ENCODE measurements at regions not wholly inside any gene's neighbourhood (a gene's known extent, or its start where the extent isn't known, plus 50 kb on each side); places are given as distances from the start of the nearest gene placed in this dataset.

DNA sequence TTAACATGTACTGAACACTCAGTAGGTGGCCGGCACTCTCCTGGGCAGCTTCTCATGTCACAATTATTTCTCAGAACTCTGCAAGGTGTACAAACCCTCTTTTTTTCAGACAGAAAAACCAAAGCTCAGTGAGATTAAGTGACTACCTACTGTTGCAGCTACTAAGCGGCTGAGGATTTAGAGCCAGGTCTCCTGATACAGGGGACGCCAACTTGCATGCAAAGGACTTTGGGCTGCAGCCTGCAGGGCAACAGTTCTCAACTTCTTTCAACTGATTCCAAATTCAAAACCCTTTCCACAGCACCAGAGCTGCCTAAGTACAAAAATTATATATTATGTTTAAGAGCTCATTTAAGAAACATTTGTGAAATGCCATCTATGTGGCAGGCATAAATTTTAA is 177.6 kb downstream of the SUCLG1 start:
- peaks cover 3% of the 10 kb centered on the region for H3K27me3 ChIP-seq (replicated peaks)
- no peak for DNase-seq (ENCODE audit: low read depth in 1 of 2, low spot score in 2 of 2)
- H3K27ac ChIP-seq, result no peak overlapping the region
- H3K4me1 ChIP-seq (replicated peaks), result no peaks in the 10 kb centered on the region
- no peaks in the 10 kb centered on the region for H3K36me3 ChIP-seq
- H3K4me3 ChIP-seq, result no peak overlapping the region
- H3K9me3 ChIP-seq (replicated peaks), result no peaks in the 10 kb centered on the region

DNA sequence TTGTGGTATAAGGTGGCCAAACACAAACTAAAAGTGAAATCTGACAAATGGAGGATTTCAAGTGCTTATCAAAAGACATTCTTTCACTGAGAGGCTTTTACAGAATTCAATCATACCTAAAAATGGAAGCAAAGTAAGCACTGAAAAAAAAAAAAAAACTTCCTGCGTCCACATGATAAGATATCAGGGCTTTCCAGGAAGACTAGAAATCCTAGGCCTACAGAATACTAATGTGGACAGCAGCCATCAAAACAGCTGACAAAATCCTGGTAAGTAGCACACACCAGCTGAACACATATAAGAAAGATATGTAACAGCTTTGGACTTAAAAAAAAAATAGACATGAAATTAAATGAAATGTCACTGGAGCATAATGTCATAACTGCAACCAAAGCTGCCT is 178.2 kb downstream of the SUCLG1 start:
- no peak for DNase-seq (ENCODE audit: low read depth in 1 of 2, low spot score in 2 of 2)
- Histone ChIP-seq H3K27me3 (replicated peaks) (peaks cover 4% of the 10 kb centered on the region), H3K9me3 (replicated peaks) (no peaks in the 10 kb centered on the region), H3K27ac (no peak overlapping the region), H3K4me3 (no peak overlapping the region), H3K4me1 (replicated peaks) (no peaks in the 10 kb centered on the region), H3K36me3 (no peaks in the 10 kb centered on the region)

DNA sequence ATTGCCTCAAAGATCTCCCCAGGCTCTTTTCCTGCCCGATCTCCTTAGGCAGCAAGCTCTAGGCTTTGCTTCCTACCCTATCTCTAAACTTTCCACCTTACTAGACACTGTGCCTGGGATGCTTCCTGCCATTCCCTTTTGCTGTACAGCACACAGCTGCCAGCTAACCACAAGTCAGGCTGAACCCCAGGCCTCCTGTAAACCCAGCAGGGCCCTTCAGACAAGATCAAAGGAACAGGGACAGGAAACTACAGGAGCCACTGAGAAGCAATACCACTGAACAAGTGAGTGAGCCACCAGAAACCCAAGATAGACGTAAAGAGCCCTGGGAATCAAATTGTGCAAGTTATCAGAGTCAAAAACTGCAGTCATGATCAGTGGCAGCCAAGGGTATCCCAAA is 180.7 kb downstream of the SUCLG1 start:
- H3K4me1 ChIP-seq (replicated peaks), result no peaks in the 10 kb centered on the region
- H3K27me3 ChIP-seq (replicated peaks), result peaks cover 11% of the 10 kb centered on the region; the same call in 1 of the 2 replicates

DNA sequence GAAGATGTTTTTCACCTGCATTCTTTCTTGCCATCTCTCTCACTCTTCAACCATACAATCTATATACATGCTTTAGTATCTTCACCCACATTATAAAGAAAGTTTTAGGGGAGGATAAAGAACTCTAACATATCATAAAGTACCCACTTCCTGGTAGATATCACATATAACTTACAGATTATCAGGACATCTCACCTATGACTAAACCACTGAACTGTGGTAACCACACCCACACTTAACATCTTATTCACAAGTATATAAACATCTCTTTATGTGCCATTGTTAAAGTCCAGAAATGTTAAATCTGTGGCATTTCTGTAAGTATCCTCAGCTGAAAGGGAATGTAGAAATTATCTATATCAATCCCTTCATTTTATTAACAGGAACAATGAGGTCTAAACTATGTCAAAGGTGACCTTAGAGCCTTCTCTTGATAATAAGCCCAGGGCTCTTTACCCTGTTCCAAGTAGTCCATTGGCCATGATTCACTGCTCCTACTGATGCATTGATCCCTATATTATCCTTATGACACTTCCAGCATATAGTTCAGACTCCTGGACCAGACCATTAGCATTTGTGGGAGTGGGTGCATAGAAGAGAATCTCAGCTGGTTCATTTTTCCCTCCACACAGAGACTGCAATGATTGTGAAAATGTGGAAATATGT is 182.4 kb downstream of the SUCLG1 start:
- H3K4me1 ChIP-seq (replicated peaks), result no peaks in the 10 kb centered on the region
- DNase-seq (ENCODE audit: low read depth in 1 of 2, low spot score in 2 of 2), result no peak
- H3K27ac ChIP-seq, result no peak overlapping the region
- H3K4me3 ChIP-seq, result no peak overlapping the region
- H3K9me3 ChIP-seq (replicated peaks), result no peaks in the 10 kb centered on the region
- H3K27me3 ChIP-seq (replicated peaks), result peaks cover 11% of the 10 kb centered on the region; the same call in 1 of the 2 replicates
- H3K36me3 ChIP-seq, result no peaks in the 10 kb centered on the region

More for the DNA sequence above, 180.7 kb downstream of the SUCLG1 start:
- no peaks in the 10 kb centered on the region for H3K36me3 ChIP-seq
- DNase-seq (ENCODE audit: low read depth in 1 of 2, low spot score in 2 of 2), result no peak
- H3K9me3 ChIP-seq (replicated peaks), result no peaks in the 10 kb centered on the region
- no peak overlapping the region for H3K4me3 ChIP-seq
- H3K27ac ChIP-seq, result no peak overlapping the region

DNA sequence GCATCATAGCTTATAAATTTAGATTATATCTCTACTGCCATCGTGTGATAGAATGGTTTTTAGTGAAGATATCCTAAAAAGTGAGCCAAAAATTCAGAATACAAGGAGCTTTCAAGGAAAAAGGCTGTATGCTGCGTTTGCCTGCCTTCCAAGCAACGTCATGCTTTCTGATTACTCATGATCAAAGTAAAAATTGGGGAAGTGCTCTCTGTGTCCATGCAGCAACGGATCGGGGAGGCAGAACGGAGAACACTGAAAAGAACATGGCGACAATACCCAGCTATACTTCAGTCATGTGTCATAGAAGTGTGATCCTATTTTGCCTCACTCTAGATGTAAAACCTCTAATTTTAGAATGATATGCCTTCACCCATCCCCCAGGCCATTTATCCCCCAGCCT is 185.7 kb downstream of the SUCLG1 start:
- Histone ChIP-seq H3K9me3 (replicated peaks) (no peaks in the 10 kb centered on the region), H3K36me3 (no peaks in the 10 kb centered on the region), H3K27ac (no peak overlapping the region), H3K27me3 (replicated peaks) (peaks cover 11% of the 10 kb centered on the region; the same call in 1 of the 2 replicates), H3K4me1 (replicated peaks) (no peaks in the 10 kb centered on the region), H3K4me3 (no peak overlapping the region)
- DNase-seq (ENCODE audit: low read depth in 1 of 2, low spot score in 2 of 2), result no peak

DNA sequence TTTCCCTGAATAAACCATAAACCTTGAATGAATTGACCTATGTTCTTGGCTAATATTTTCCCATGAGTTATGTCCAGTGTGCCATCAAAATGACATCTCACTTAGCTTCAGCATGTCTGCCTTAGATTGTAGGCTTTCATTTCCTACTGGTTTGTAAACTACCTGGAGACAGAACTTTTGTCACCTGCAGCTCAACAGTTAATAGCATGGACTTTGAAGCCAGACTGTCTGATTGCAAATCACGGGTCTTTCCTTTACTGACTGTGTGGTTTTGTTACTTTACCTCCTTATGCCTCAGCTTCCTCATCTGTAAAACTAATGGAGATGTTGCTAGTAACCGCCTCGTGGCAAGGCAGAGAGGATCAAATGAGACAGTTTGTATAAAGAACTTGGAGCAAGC is 187.1 kb downstream of the SUCLG1 start:
- Histone ChIP-seq H3K9me3 (replicated peaks) (no peaks in the 10 kb centered on the region), H3K4me1 (replicated peaks) (no peaks in the 10 kb centered on the region), H3K4me3 (no peak overlapping the region), H3K36me3 (no peaks in the 10 kb centered on the region), H3K27ac (no peak overlapping the region), H3K27me3 (replicated peaks) (0 out of 2 replicates have a peak, but pooled peaks cover 11% of the 10 kb centered on the region)
- DNase-seq (ENCODE audit: low read depth in 1 of 2, low spot score in 2 of 2), result no peak

DNA sequence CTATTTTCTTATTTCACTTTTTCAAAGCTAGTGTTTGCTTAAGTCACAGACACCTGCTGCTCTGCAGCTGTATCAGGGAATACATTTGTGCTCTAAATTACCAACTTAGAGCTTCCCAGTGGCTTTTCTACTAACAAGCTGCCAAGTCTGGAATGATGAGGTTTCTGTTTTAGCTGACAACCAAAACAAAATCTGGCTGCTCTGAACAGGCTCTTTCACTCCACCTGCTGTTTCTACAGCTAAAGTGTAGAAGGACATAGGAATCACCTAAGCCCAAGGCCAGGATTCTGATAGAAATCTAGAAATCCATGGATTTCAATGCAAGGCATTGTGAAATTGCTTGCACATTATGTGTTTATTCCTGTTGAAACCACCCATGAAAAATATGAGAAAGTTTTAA is 201.2 kb downstream of the SUCLG1 start:
- Histone ChIP-seq H3K4me1 (replicated peaks) (no peaks in the 10 kb centered on the region), H3K27me3 (replicated peaks) (no peaks in the 10 kb centered on the region), H3K4me3 (no peak overlapping the region), H3K27ac (no peak overlapping the region), H3K9me3 (replicated peaks) (no peaks in the 10 kb centered on the region), H3K36me3 (no peaks in the 10 kb centered on the region)
- DNase-seq (ENCODE audit: low read depth in 1 of 2, low spot score in 2 of 2), result no peak

DNA sequence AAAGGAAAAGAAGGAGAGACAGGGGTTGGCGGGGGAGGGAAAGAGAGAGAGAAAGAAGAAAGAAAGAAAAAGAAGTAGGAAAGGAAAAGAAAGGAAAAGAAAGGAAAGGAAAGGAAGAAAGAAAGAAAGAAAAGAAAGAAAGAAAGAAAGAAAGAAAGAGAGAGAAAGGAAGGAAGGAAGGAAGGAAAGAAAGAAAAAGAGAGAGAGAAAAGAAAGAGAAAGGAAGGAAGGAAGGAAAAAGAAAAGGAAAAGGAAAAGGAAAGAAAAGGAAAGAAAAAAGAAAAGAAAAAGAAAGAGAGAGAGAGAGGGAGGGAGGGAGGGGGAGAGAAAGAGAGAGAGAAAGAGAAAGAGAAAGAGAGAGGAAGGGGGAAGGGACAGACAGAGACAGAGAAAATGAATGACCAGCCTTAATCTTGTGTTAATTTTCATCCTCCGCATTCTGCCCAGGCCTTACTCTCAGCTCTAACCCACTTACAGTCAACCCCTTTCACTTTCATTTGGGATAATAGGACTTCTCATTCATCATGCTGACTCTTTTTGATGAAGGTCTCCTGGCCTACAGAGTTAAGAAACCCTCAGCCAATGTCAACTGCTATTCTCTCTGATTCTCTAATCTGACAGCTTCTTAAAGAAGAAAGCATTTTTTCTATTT is 207.3 kb downstream of the SUCLG1 start:
- no peaks in the 10 kb centered on the region for H3K4me1 ChIP-seq (replicated peaks)
- H3K27me3 ChIP-seq (replicated peaks), result 0 out of 2 replicates have a peak, but pooled peaks cover 2% of the 10 kb centered on the region
- no peaks in the 10 kb centered on the region for H3K9me3 ChIP-seq (replicated peaks)
- H3K4me3 ChIP-seq, result no peak overlapping the region
- H3K36me3 ChIP-seq, result no peaks in the 10 kb centered on the region
- H3K27ac ChIP-seq, result no peak overlapping the region
- DNase-seq (ENCODE audit: low read depth in 1 of 2, low spot score in 2 of 2), result no peak

DNA sequence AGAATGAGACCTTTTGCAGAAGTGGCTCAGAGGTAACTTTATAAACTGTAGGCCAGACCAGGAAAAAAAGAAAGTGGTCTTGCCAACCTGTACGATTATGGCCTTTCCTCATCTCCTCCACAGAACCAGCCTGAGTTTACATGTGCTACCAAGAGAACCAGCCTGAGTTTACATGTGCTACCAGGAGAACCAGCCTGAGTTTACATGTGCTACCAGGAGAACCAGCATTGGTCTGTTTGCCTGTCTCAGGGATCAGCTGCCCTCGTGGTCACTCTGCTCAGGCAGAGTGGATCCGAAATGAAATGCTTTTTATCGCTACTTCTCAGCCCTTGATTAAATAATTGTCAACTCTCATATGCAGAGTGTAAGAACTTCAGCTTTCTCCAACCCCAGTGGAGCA is 209.9 kb downstream of the SUCLG1 start:
- no peaks in the 10 kb centered on the region for H3K36me3 ChIP-seq

DNA sequence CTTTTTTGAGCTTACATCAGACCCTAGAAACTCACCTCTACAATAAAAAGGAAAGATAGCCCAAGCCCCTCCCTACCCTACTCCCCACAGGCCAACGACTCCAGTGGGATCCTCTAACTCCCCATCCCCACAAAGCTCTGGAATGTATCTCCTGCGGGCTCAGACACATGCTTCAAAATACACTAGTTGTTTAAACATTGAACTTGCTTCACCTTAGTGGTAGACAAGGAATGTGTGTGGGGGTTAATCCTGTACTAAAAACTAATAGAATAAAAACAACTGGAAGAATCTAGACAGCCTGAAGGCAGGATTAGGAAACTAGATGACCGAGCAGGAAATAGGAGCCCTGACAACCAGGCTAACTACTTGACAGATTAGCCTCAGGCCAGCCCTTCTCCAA is 211.5 kb downstream of the SUCLG1 start:
- no peak for DNase-seq (ENCODE audit: low read depth in 1 of 2, low spot score in 2 of 2)

More for the DNA sequence above, 209.9 kb downstream of the SUCLG1 start:
- Histone ChIP-seq H3K27ac (no peak overlapping the region), H3K27me3 (replicated peaks) (0 out of 2 replicates have a peak, but pooled peaks cover 6% of the 10 kb centered on the region), H3K9me3 (replicated peaks) (no peaks in the 10 kb centered on the region), H3K4me1 (replicated peaks) (no peaks in the 10 kb centered on the region), H3K4me3 (no peak overlapping the region)
- no peak for DNase-seq (ENCODE audit: low read depth in 1 of 2, low spot score in 2 of 2)

DNA sequence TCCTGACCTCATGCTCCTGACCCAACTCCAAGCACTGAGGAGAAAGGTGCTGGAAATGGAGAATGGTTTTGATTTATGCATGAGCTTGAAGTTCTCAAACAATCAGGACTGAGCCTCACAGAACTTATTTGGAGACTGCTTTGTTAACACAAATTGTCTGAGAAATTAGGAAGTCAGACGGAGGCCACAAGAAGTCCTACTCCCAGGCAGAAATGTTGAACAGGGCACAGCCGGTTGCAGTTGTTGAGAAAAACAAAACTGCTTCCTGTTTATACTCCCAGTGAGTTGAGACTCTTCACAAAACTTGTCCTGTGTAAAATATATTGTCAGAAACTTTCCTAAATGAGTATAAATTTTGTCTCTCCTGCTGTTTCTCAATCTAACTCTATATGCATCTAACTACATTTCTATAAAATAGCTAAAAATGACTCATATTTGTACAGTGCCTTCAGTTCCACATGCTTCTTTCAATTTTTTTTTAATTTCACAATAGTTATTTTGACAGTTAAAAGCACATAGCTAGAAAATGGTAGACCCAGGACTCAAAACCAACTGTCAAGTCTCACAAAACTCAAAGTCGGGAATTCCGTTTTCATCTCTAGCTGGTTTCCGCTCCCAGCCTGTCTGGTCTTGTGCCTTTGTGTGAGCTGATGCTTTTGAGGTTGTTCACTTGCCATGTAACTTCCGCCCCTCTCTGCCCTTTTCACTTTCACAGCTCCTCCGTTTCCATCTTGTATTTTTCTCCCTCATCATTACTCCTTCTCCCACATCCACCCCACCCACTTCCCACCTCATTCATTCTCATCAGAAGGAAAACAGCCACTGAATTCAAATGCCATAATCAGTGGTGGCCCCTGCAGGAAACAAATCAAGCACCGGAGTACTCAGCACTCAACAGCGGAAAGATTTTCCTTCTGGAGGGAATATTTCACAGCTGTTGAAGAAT is 215.0 kb downstream of the SUCLG1 start:
- peaks cover 11% of the 10 kb centered on the region; the same call in 1 of the 2 replicates for H3K27me3 ChIP-seq (replicated peaks)
- H3K9me3 ChIP-seq (replicated peaks), result no peaks in the 10 kb centered on the region
- H3K4me1 ChIP-seq (replicated peaks), result no peaks in the 10 kb centered on the region
- no peaks in the 10 kb centered on the region for H3K36me3 ChIP-seq
- no peak overlapping the region for H3K27ac ChIP-seq
- H3K4me3 ChIP-seq, result no peak overlapping the region
- DNase-seq (ENCODE audit: low read depth in 1 of 2, low spot score in 2 of 2), result no peak

More for the DNA sequence above, 211.5 kb downstream of the SUCLG1 start:
- Histone ChIP-seq H3K27me3 (replicated peaks) (peaks cover 11% of the 10 kb centered on the region; the same call in 1 of the 2 replicates), H3K4me3 (no peak overlapping the region), H3K27ac (no peak overlapping the region), H3K36me3 (no peaks in the 10 kb centered on the region), H3K4me1 (replicated peaks) (no peaks in the 10 kb centered on the region), H3K9me3 (replicated peaks) (no peaks in the 10 kb centered on the region)

DNA sequence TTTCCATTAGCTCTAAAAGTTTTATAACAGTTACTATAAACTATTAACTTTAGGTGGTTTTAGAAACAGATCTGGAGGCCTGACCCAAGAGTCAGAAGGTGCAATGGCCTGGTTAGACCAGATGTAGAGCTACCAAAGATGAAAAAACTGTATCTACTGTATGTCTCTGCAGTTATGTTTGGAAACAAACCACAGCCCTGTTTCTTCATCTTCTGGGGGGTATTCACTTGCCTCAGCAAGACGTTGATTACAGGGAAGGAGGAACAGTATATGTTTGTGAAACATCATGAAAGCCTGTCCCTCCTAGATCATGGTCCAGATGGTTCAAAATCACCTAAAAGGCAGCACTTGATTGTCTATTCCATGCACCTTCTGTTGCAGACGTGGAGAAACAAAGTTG is 220.2 kb downstream of the SUCLG1 start:
- H3K4me3 ChIP-seq, result no peak overlapping the region
- H3K9me3 ChIP-seq (replicated peaks), result no peaks in the 10 kb centered on the region
- no peak for DNase-seq (ENCODE audit: low read depth in 1 of 2, low spot score in 2 of 2)
- H3K27me3 ChIP-seq (replicated peaks), result peaks cover 5% of the 10 kb centered on the region; the same call in 1 of the 2 replicates
- no peaks in the 10 kb centered on the region for H3K4me1 ChIP-seq (replicated peaks)
- no peak overlapping the region for H3K27ac ChIP-seq
- no peaks in the 10 kb centered on the region for H3K36me3 ChIP-seq

DNA sequence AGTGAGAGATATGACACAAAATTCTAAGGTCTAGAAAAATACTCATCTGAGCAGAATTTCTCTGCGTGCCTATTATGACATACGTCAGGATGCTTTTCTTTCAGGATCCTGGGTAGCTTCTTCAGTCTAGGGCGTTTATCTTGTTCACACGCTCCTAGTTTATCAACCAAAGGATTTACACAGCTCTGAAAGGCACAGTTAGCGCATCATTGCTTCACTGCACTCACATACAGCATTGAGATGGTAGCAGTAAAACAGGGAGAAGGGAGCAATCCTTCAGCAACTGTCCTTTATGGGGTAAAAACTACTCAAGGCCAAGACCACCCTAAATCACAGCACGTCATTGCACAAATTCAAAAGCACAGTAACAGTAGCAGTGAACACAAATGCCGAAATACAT is 222.8 kb downstream of the SUCLG1 start:
- H3K27ac ChIP-seq, result no peak overlapping the region
- no peaks in the 10 kb centered on the region for H3K27me3 ChIP-seq (replicated peaks)
- no peaks in the 10 kb centered on the region for H3K9me3 ChIP-seq (replicated peaks)
- no peaks in the 10 kb centered on the region for H3K4me1 ChIP-seq (replicated peaks)
- DNase-seq (ENCODE audit: low read depth in 1 of 2, low spot score in 2 of 2), result no peak
- no peaks in the 10 kb centered on the region for H3K36me3 ChIP-seq
- no peak overlapping the region for H3K4me3 ChIP-seq

DNA sequence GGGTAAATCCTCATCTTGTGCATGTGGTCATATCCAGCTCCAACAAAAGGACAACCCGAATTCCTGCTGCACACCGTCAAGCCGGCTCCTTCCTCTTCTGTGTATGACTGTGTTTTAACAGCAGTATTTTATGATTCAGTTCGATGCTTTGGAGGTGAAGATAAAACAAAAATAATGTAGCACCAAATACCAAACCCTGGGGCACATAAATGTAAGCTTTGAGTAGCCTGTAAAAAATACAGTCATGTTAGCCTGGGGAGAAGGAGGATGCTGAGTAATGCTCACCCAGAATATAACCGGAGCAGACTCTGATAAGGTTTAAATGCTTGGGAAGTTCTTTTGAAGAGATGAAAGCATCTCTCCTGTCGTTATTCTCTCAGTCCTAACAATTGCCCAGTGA is 225.0 kb downstream of the SUCLG1 start:
- Histone ChIP-seq H3K27ac (no peak overlapping the region), H3K4me1 (replicated peaks) (no peaks in the 10 kb centered on the region), H3K36me3 (no peaks in the 10 kb centered on the region), H3K4me3 (no peak overlapping the region), H3K27me3 (replicated peaks) (no peaks in the 10 kb centered on the region), H3K9me3 (replicated peaks) (no peaks in the 10 kb centered on the region)
- no peak for DNase-seq (ENCODE audit: low read depth in 1 of 2, low spot score in 2 of 2)
